RWPE1 (cell line): ENCODE measurements at regions not wholly inside any gene's neighbourhood (a gene's known extent, or its start where the extent isn't known, plus 50 kb on each side); places are given as distances from the start of the nearest gene placed in this dataset.

Experiments used
- CTCF ChIA-PET: fragments of 350-600 bp; sonication (Branson Sonifier 250); formaldehyde crosslinking; extraction: SDS; loops from one replicate; lab custom pipeline; 2021; lab: Yijun Ruan, JAX
- POLR2A ChIA-PET: fragments of 400-600 bp; formaldehyde crosslinking; extraction: SDS; loops from one replicate; lab custom pipeline; 2020; ENCODE audit warnings: antibody characterized with exemption; ENCODE audit not compliant: low non-redundant PET; lab: Yijun Ruan, JAX
- DNase-seq: peaks from one replicate; pipeline ENCODE4 v3.0.0; 2012; ENCODE audit warnings: low spot score
- H3K27ac ChIP-seq: fragments of 450-650 bp; 2 replicates; pipeline ENCODE4 v1.5.1; 2017
- TF ChIP-seq, protein P1 (sequence below): fragments of 450-650 bp; conservative IDR thresholded peaks from 2 replicates; pipeline ENCODE4 v1.5.1; 2017; ENCODE audit warnings: low read depth, mild to moderate bottlenecking

DNA sequence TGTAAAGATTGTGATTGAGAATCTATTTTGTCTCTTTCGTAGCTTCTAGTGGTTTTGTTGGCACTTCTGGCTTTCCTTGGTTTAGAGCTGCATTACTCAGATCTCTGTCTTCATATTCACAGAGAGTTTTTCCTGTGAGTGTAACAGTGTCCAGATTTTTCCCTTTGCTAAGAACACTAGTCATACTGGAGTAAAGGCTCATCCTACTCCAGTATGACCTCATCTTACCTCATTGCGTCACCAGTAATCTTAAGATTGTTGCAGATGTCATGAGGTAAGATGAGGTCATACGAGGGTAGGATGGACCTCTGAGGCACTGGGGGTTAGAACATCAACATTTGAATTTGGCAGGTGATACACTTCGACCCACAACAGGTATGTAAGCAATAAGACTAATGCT lies 461.2 kb downstream of the FLRT2 start:
- CTCF ChIA-PET: no interaction called here
- no peak for DNase-seq
- POLR2A ChIA-PET: no interaction called here
- TF ChIP-seq, protein P1, sequence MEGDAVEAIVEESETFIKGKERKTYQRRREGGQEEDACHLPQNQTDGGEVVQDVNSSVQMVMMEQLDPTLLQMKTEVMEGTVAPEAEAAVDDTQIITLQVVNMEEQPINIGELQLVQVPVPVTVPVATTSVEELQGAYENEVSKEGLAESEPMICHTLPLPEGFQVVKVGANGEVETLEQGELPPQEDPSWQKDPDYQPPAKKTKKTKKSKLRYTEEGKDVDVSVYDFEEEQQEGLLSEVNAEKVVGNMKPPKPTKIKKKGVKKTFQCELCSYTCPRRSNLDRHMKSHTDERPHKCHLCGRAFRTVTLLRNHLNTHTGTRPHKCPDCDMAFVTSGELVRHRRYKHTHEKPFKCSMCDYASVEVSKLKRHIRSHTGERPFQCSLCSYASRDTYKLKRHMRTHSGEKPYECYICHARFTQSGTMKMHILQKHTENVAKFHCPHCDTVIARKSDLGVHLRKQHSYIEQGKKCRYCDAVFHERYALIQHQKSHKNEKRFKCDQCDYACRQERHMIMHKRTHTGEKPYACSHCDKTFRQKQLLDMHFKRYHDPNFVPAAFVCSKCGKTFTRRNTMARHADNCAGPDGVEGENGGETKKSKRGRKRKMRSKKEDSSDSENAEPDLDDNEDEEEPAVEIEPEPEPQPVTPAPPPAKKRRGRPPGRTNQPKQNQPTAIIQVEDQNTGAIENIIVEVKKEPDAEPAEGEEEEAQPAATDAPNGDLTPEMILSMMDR: no peak
- H3K27ac ChIP-seq: no peak overlapping the region

DNA sequence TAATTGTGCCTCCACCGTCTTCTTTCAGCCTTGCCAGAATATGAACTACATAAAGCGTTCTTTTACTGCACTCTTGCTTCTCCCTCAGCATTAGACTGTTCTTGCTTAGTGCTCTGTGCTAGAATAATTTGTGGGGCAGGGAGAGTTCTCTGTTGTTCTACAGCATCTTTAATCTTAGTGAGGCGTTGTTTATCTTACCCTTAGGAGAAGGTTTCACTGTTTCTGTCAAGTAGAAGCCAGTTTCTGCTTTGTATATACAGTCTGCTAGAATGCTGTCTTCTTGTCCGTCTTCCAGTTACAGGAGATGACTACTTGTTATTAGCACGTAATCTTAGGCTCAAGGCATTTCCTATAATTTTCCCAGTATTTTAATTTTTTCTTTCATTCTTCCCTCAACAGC lies 458.0 kb downstream of the FLRT2 start:
- H3K27ac ChIP-seq: no peak overlapping the region

DNA sequence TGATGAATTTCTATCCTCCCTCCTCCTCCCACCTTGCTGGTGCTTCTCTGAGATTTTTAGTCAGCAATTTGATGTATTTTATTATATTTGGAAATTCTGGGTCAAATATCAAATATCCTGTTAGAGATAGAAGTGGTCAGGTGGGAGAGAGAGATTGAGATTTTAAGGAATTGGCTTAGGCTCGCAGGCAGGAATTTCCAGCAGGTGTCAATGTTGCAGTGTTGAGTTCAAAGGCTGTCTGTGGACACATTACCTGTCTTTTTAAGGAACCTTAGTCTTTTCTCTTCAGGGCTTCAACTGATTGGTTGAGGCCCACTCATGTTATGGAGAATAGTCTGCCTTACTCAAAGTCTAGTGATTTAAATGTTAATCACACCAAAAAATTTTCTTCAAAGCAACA lies 457.3 kb downstream of the FLRT2 start:
- TF ChIP-seq, protein P1: no peak
- no peak for DNase-seq
- POLR2A ChIA-PET: no interaction called here
- H3K27ac ChIP-seq: no peak overlapping the region
- CTCF ChIA-PET: no interaction called here

More for the DNA sequence above, 458.0 kb downstream of the FLRT2 start:
- no peak for DNase-seq
- TF ChIP-seq, protein P1: no peak
- CTCF ChIA-PET: no interaction called here
- POLR2A ChIA-PET: no interaction called here

DNA sequence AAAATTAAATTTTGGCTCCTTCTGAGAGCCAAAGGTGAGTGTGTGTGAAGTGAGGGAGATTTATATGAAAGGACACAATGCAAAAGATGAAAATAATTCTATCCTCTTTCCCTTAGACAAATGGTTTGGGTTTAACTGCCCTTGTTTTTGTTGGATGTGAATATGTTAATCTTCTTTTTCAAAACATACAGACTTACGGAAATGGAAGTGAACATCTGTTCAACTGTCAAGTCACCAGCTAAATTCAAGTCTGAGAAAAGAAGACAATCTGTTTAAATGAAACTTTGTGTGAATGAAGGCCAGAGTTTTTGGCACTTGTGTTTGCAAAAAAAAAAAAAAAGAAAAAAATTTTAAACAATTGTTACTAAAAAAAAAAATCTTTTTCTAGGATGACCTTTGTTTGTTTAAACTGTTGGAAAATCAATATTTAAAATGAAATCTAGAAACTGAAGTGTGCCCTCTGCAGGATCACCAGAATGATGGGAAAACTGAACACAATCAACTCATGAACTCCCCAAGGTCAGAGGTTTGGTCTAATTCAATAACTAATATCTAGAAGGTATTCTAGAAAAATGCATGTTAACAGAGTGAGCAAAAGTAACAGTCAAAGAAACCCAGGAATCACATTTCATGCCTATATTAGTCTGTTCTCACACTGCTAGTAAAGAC lies 448.8 kb downstream of the FLRT2 start:
- TF ChIP-seq, protein P1: no peak
- CTCF ChIA-PET: no interaction called here
- H3K27ac ChIP-seq: no peak overlapping the region
- POLR2A ChIA-PET: no interaction called here
- no peak for DNase-seq

DNA sequence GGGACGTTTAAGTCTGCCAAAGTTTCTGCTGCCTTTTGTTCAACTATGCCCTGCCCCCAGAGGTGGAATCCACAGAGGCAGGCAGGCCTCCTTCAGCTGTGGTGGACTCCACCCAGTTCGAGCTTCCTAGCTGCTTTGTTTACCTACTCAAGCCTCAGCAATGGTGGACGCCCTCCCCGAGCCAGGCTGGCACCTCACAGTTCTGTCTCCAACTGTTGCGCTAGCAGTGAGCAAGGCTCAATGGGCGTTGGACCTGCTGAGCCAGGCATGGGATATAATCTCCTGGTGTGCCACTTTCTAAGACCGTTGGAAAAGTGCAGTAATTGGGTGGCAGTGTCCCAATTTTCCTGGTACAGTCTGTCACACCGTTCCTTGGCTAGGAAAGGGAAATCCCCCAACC lies 444.7 kb downstream of the FLRT2 start:
- CTCF ChIA-PET: no interaction called here
- TF ChIP-seq, protein P1: no peak
- no peak for DNase-seq
- H3K27ac ChIP-seq: no peak overlapping the region
- POLR2A ChIA-PET: no interaction called here

DNA sequence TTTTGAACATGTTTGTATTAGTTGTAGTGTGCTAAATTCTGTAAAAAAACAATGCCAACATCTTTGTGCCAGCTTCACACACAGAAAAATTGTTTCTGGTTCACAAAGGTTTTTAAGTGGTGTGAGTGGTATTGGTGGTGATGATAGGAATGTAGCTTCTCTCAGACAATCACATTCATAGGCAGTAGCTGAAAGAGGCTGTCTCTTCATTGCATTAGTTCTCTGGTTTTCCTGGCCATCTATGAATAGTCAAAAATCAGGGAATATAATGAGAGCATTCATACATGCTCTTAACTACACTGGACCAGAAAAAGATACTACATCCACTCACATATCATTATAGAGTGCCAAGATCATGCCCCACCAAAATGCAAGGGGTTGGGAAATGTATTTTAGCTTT lies 433.5 kb downstream of the FLRT2 start:
- DNase-seq: no peak
- H3K27ac ChIP-seq: no peak overlapping the region
- ChIA-PET CTCF (interaction anchor here (0.7 kb wide), 1 partner anchor 125 kb away, joined by 4 read pairs; no protein-coding TSS in a partner anchor), POLR2A (no interaction called here)
- TF ChIP-seq, protein P1: no peak
